Muscle of back (tissue), 3 donors: ENCODE measurements at regions not wholly inside any gene's neighbourhood (a gene's known extent, or its start where the extent isn't known, plus 50 kb on each side); places are given as distances from the start of the nearest gene placed in this dataset.

Source experiments
- DNase-seq, 3 donors: peaks; one replicate each; pipeline versions ENCODE4 v3.0.0 to v3.0.0-alpha.2; 2013

GRCh38 chr1:58430421-58431275, 115.9 kb downstream of the OMA1 start:
- DNase-seq = peak in 1 of 3 donors; percentile 47

DNA sequence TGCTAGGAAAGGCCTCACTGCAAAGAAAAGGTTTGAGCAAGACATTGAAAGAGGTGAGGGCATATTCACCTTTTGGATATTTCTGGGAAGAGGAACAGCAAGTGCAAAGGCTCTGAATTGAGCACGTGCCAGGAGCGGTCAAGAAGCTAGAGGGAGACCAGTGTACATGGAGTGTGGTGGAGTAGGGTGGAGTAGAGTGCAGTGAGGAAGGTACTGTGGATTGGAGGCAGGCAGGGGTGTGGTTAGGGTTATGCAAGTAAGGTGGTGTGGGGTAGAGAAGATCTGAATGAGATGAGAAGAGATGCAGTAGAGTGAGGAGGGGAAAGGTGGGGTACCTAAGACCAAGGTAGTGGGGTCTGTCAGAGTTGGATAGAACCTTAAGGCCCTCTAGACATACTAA, 119.6 kb downstream of the OMA1 start:
- DNase-seq = no peak

GRCh38 chr1:58422436-58422835, 124.1 kb downstream of the OMA1 start:
- no peak for DNase-seq

GRCh38 chr1:58418283-58419228, 128.0 kb downstream of the OMA1 start:
- DNase-seq = no peak

- DNase-seq = no peak
Observed at GRCh38 chr1:58412071-58412580, 134.4 kb downstream of the OMA1 start.

DNA sequence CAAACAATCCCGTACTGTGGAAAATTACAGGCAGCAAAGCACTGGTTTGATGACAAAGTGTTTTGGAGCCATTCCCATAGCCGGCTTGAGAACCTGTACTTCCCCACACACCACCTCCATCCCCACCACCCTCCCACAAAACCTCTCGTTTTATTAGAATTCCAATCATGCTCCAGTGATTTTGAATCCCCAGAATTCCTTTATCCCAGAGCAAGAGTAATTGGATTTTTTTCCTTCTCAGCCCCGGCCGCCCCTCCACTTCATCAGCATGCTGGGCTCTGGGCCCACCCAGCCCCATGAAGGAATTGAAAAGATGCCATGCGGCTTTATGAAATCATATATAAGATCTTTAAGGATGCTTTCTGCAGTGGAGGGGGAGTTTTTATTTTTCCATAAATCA, 136.6 kb downstream of the OMA1 start:
- peak; percentile 34 to 67 (median 57) for DNase-seq

- peak in 2 of 3 donors; percentile 12 to 46 for DNase-seq
Observed at GRCh38 chr1:58409336-58409735, 137.2 kb downstream of the OMA1 start.

DNA sequence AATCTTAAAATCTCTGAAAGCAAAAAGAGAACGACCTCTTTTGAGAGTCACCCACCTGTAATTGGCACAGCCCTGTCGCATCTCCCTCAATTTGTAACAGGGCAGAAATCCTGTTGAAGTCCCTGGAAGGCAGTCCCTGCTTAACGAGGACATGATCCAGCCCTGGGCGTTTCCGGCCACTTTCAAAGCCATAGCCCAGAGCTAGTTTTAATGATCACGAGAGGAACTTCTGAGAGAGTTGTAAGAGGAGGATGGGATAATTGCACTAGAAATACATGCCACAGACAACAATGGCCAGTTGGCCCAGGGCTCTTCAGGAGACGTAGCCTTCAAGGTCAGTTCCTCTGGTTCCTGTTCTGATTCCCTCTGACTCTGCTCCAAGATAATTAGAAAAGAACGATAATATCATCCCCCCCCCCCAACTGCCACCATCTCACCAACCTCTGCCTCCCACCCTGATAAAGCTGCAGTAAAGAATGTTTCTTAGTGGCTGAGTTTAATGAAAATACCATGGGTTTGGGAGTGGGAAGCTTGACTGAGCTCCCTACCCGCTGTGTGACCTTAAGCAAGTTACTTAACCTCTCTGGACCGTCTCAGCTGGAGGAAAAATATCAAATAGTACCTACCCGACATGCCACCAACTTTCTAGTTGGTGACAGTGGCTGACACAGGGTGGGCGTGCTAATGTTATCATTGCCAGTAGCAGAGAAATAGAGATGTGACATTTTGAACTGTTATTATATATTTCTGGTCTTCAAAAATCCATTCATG, 140.0 kb downstream of the OMA1 start:
- no peak for DNase-seq

- DNase-seq = no peak
Observed at GRCh38 chr1:58405660-58406059, 140.9 kb downstream of the OMA1 start.

GRCh38 chr1:58403894-58404293, 142.6 kb downstream of the OMA1 start:
- no peak for DNase-seq

GRCh38 chr1:58402444-58402843, 144.1 kb downstream of the OMA1 start:
- DNase-seq = peak in 1 of 3 donors; percentile 29

- DNase-seq = no peak
Observed at GRCh38 chr1:58401991-58402390, 144.5 kb downstream of the OMA1 start.

GRCh38 chr1:58399176-58399575, 147.3 kb downstream of the OMA1 start:
- no peak for DNase-seq

GRCh38 chr1:58398714-58399113, 147.8 kb downstream of the OMA1 start:
- DNase-seq = no peak

- peak in 1 of 3 donors; percentile 75 for DNase-seq
Observed at GRCh38 chr1:58397187-58397820, 149.2 kb downstream of the OMA1 start.

- no peak for DNase-seq
Observed at GRCh38 chr1:58396150-58396549, 150.4 kb downstream of the OMA1 start.

- peak; percentile 14 to 78 (median 42) for DNase-seq
Observed at GRCh38 chr1:58395355-58395754, 151.2 kb downstream of the OMA1 start.

- DNase-seq = no peak
Observed at GRCh38 chr1:58392083-58392482, 154.4 kb downstream of the OMA1 start.

GRCh38 chr1:58391514-58391913, 155.0 kb downstream of the OMA1 start:
- no peak for DNase-seq

- DNase-seq = no peak
Observed at GRCh38 chr1:58391056-58391455, 155.5 kb downstream of the OMA1 start.

- no peak for DNase-seq
Observed at GRCh38 chr1:58390091-58390490, 156.4 kb downstream of the OMA1 start.
